AG09309 (cell line): ENCODE measurements at regions not wholly inside any gene's neighbourhood (a gene's known extent, or its start where the extent isn't known, plus 50 kb on each side); places are given as distances from the start of the nearest gene placed in this dataset.
"Not testable (repeated sequence)": the region's sequence is repeated elsewhere in the genome, so short reads cannot be mapped to it uniquely, and the experiment has no call there.

Experiments used
- DNase-seq: peaks from one replicate; pipeline ENCODE4 v3.0.0-alpha.2; 2010; ENCODE audit warnings: low read depth
- H3K4me3 ChIP-seq: 2 replicates; pipeline ENCODE4 v1.5.1; 2011; ENCODE audit warnings: mild to moderate bottlenecking, low read depth, low read length, moderate library complexity; ENCODE audit not compliant: control insufficient read depth
- CTCF ChIP-seq: IDR thresholded peaks from 2 replicates; pipeline ENCODE4 v1.5.1; 2011; ENCODE audit warnings: mild to moderate bottlenecking, low read depth, low read length, inconsistent platforms; ENCODE audit not compliant: insufficient read depth, control insufficient read depth; ENCODE audit errors: missing control alignments

DNA sequence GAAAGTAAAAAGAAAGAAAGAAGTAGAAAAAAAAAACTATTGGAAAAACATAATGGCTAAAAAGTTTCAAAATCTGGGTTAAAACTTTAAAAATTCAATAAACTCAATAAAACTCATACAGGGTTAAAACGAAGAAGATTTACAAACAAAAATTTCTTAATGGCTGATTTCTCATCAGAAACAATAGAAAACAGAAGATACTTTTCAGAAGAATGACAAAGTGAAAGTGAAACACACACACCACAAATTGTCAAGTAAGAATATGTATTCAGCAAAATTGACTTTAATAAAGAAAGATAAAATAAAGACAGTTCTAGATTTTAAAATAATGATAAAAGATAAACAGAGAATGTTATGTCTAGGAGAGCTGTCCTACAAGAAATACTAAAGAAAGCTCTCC, 618.9 kb upstream of the GJE1 start:
- TF ChIP-seq CTCF: no peak
- H3K4me3 ChIP-seq: no peak overlapping the region
- DNase-seq: no peak

DNA sequence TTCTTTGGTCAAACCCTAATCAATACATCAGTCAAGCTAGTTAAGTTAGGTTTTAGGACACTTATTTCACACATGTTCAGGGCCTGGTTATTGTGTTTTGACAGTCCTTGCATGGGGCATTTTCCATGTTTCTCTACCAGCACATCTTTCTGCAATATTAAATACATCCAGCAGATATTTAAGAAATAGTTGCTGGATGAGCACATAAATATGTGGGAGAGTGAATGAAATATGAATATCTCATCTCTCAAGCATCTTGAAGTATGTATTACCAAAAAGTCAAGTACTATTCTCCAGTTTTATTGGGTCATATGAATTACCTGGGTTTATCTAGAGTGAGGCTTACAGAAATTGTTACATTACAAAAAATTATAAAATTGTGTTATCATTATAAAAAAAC, 621.9 kb upstream of the GJE1 start:
- no peak for TF ChIP-seq CTCF
- H3K4me3 ChIP-seq: no peak overlapping the region
- no peak for DNase-seq

DNA sequence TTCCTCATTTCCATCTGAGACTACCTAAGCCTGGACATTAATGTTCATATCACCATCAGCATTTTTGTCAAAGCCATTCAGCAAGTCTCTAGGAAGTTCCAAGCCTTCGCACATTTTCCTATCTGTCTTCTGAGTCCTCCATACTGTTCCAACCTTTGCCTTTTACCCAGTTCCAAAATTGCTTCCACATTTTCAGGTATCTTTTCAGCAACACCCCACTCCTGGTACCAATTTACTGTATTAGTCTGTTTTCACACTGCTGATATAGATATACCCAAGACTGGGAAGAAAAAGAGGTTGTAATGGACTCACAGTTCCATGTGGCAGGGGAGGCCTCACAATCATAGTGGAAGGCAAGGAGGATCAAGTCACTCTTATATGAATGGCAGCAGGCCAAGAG, 626.7 kb upstream of the GJE1 start:
- DNase-seq, H3K4me3 ChIP-seq: not testable (repeated sequence)

DNA sequence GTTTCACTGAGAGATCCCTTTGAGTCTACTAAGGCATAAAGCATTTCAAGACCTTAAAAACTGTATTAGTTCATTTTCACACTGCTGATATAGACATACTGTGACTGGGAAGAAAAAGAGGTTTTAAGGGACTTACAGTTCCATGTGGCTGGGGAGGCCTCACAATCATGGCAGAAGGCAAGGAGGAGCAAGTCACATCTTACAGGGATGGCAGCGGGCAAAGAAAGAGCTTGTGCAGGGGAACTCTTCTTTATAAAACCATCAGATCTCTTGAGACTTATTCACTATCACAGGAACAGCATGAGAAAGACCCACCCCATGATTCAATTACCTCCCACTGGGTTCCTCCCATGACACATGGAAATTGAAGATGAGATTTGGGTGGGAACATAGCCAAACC, 628.4 kb upstream of the GJE1 start:
- H3K4me3 ChIP-seq, DNase-seq: not testable (repeated sequence)

GRCh38 chr6:141501616-141502015, 631.1 kb upstream of the GJE1 start:
- no peak overlapping the region for H3K4me3 ChIP-seq
- TF ChIP-seq CTCF: no peak
- DNase-seq: no peak

GRCh38 chr6:141498977-141499376, 633.7 kb upstream of the GJE1 start:
- TF ChIP-seq CTCF: no peak
- no peak for DNase-seq
- H3K4me3 ChIP-seq: no peak overlapping the region

GRCh38 chr6:141492521-141493284, 640.0 kb upstream of the GJE1 start:
- no peak overlapping the region for H3K4me3 ChIP-seq
- no peak for TF ChIP-seq CTCF
- no peak for DNase-seq

DNA sequence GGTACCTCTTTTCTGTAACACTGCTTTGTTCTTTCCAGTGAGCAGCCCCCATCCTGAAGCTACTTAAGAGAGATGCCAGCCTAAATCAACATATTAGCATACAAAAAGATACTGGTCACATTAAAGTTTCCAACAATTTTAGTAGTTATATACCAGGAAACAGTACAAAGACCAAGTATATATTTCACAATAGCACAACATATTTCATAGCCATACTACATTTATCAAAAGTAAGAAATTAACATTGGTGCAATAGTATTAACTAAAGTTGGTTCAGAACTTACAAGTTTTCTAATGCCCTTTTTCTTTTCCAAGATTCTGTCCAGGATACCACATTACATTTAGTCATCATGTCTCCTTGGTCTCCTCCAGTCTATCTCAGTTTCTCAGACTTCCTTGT, 641.0 kb upstream of the GJE1 start:
- H3K4me3 ChIP-seq: no peak overlapping the region
- TF ChIP-seq CTCF: no peak
- no peak for DNase-seq
